GM23338 (cell line): ENCODE measurements at regions not wholly inside any gene's neighbourhood (a gene's known extent, or its start where the extent isn't known, plus 50 kb on each side); places are given as distances from the start of the nearest gene placed in this dataset.

Source experiments
- ATAC-seq: fragments of 200-7000 bp; cut with Tn5 transposase; 3 replicates; pipeline ENCODE4 v1.9.1; 2020
- DNase-seq: peaks from one replicate; pipeline ENCODE4 v3.0.0-alpha.2; 2015; ENCODE audit warnings: low spot score
- H2AFZ ChIP-seq: fragments of 200-600 bp; sonication (generic); 2 replicates; pipeline ENCODE4 v1.8.0; 2016; ENCODE audit warnings: antibody characterized with exemption, mild to moderate bottlenecking, moderate library complexity
- H3F3A ChIP-seq: fragments of 200-600 bp; sonication (generic); replicated peaks from 2 replicates; pipeline ENCODE4 v1.8.0; 2017; ENCODE audit warnings: antibody characterized with exemption, mixed run types, low read depth
- H3K27ac ChIP-seq: fragments of 200-600 bp; sonication (generic); 2 replicates; pipeline ENCODE4 v1.6.1; 2016; ENCODE audit warnings: low read depth
- H3K27me3 ChIP-seq: fragments of 200-600 bp; sonication (generic); 2 replicates; pipeline ENCODE4 v1.8.0; 2016; ENCODE audit warnings: mild to moderate bottlenecking, mixed run types, moderate library complexity; ENCODE audit not compliant: insufficient read depth
- H3K36me3 ChIP-seq: fragments of 200-600 bp; sonication (generic); 2 replicates; pipeline ENCODE4 v1.8.0; 2016; ENCODE audit warnings: mild to moderate bottlenecking; ENCODE audit not compliant: insufficient read depth
- H3K4me1 ChIP-seq: fragments of 200-600 bp; sonication (generic); 2 replicates; pipeline ENCODE4 v1.8.0; 2016; ENCODE audit warnings: mild to moderate bottlenecking, moderate library complexity; ENCODE audit not compliant: insufficient read depth
- H3K4me2 ChIP-seq: fragments of 200-600 bp; sonication (generic); 2 replicates; pipeline ENCODE4 v1.7.1; 2017; ENCODE audit warnings: mixed run types
- H3K4me3 ChIP-seq: fragments of 200-600 bp; sonication (generic); 2 replicates; pipeline ENCODE4 v1.6.1; 2016; ENCODE audit warnings: mixed run types
- H3K79me2 ChIP-seq: fragments of 200-600 bp; sonication (generic); replicated peaks from 2 replicates; pipeline ENCODE4 v1.8.0; 2017; ENCODE audit warnings: mild to moderate bottlenecking; ENCODE audit not compliant: insufficient read depth
- H3K9me2 ChIP-seq: fragments of 200-600 bp; sonication (generic); 2 replicates; pipeline ENCODE4 v1.8.0; 2017; ENCODE audit not compliant: insufficient read depth
- H4K20me1 ChIP-seq: fragments of 200-600 bp; sonication (generic); replicated peaks from 2 replicates; pipeline ENCODE4 v1.8.0; 2017; ENCODE audit warnings: mild to moderate bottlenecking; ENCODE audit not compliant: insufficient read depth
- H3K27ac Mint-ChIP-seq: 2 replicates; pipeline ENCODE4 v1.8.0; 2020; ENCODE audit warnings: inconsistent platforms, mild to moderate bottlenecking, moderate library complexity, mixed read lengths
- H3K27me3 Mint-ChIP-seq: 3 replicates; pipeline ENCODE4 v1.8.0; 2022; ENCODE audit warnings: low read depth, mild to moderate bottlenecking, moderate library complexity, mixed read lengths, inconsistent platforms; ENCODE audit not compliant: insufficient read depth, poor library complexity
- H3K36me3 Mint-ChIP-seq: 3 replicates; pipeline ENCODE4 v1.8.0; 2021; ENCODE audit warnings: low read depth, mild to moderate bottlenecking, inconsistent platforms, moderate library complexity, mixed read lengths
- H3K4me1 Mint-ChIP-seq: 3 replicates; pipeline ENCODE4 v1.8.0; 2020; ENCODE audit warnings: mild to moderate bottlenecking, inconsistent platforms, mixed read lengths
- H3K4me3 Mint-ChIP-seq: 3 replicates; pipeline ENCODE4 v1.8.0; 2021; ENCODE audit warnings: moderate library complexity, mild to moderate bottlenecking, inconsistent platforms, mixed read lengths
- H3K9me3 Mint-ChIP-seq: 3 replicates; pipeline ENCODE4 v1.8.0; 2020; ENCODE audit warnings: moderate library complexity, mild to moderate bottlenecking, inconsistent platforms, mixed read lengths
- CREB1 ChIP-seq: fragments of 250-450 bp; sonication (Bioruptor Pico); IDR thresholded peaks from 2 replicates; pipeline ENCODE4 v1.5.0; 2020; ENCODE audit warnings: low read depth, mild to moderate bottlenecking, moderate library complexity
- CTCF ChIP-seq, 2 experiments: fragments of 200-600 bp in 1 of 2; sonication (generic) in 1 of 2; conservative IDR thresholded peaks; 2 replicates each; pipeline versions ENCODE4 v1.5.1 to v1.6.1; 2016 to 2017; ENCODE audit warnings: antibody characterized with exemption in 2 of 2, low read depth in 2 of 2, mild to moderate bottlenecking in 2 of 2, moderate library complexity in 1 of 2
- EZH2 ChIP-seq: fragments of 200-600 bp; sonication (generic); IDR thresholded peaks from one replicate; pipeline ENCODE4 v1.8.0; 2017; ENCODE audit warnings: antibody characterized with exemption, mild to moderate bottlenecking, low read depth; ENCODE audit not compliant: unreplicated experiment
- EZH2phosphoT487 ChIP-seq: fragments of 200-600 bp; sonication (generic); IDR thresholded peaks from one replicate; pipeline ENCODE4 v1.8.1; 2018; ENCODE audit warnings: antibody characterized with exemption; ENCODE audit not compliant: unreplicated experiment
- JUNB ChIP-seq: IDR thresholded peaks from one replicate; pipeline ENCODE4 v1.6.1; 2016; ENCODE audit warnings: antibody characterized with exemption; ENCODE audit not compliant: unreplicated experiment
- NANOG ChIP-seq: IDR thresholded peaks from 2 replicates; pipeline ENCODE4 v1.6.1; 2016; ENCODE audit warnings: antibody characterized with exemption, borderline replicate concordance
- POLR2AphosphoS5 ChIP-seq: IDR thresholded peaks from 2 replicates; pipeline ENCODE4 v1.6.1; 2016; ENCODE audit warnings: antibody characterized with exemption, low read depth
- REST ChIP-seq: IDR thresholded peaks from one replicate; pipeline ENCODE4 v1.6.1; 2018; ENCODE audit warnings: antibody characterized with exemption; ENCODE audit not compliant: unreplicated experiment
- STAT1 ChIP-seq: IDR thresholded peaks from one replicate; pipeline ENCODE4 v1.6.1; 2016; ENCODE audit warnings: antibody characterized with exemption; ENCODE audit not compliant: unreplicated experiment
- ZNF114 ChIP-seq: fragments of 250-450 bp; sonication (Bioruptor Pico); IDR thresholded peaks from 2 replicates; pipeline ENCODE4 v1.5.0; 2020; ENCODE audit warnings: mild to moderate bottlenecking, moderate library complexity
- ZNF331 ChIP-seq: fragments of 250-450 bp; sonication (Bioruptor Pico); IDR thresholded peaks from 2 replicates; pipeline ENCODE4 v1.5.0; 2020; ENCODE audit warnings: low read depth, mild to moderate bottlenecking, moderate library complexity
- TF ChIP-seq, protein P1 (sequence below): IDR thresholded peaks from 2 replicates; pipeline ENCODE4 v1.6.1; 2016; ENCODE audit warnings: antibody characterized with exemption
- TF ChIP-seq, protein P2 (sequence below): fragments of 250-450 bp; sonication (Bioruptor Pico); IDR thresholded peaks from 2 replicates; pipeline ENCODE4 v1.5.0; 2020; ENCODE audit warnings: mild to moderate bottlenecking, moderate library complexity

- Histone ChIP-seq H3K4me2 (no peak overlapping the region), H4K20me1 (no peaks in the 10 kb centered on the region), H3K4me3 (no peak overlapping the region), H3K9me2 (no peaks in the 10 kb centered on the region), H2AFZ (no peak overlapping the region), H3F3A (no peaks in the 10 kb centered on the region), H3K4me1 (no peaks in the 10 kb centered on the region), H3K79me2 (no peaks in the 10 kb centered on the region), H3K27ac (no peak overlapping the region), H3K27me3 (no peaks in the 10 kb centered on the region), H3K36me3 (no peaks in the 10 kb centered on the region)
- Mint-ChIP-seq H3K27ac (no peak overlapping the region), H3K9me3 (no peaks in the 10 kb centered on the region), H3K4me3 (no peak overlapping the region), H3K27me3 (peaks cover 4% of the 10 kb centered on the region), H3K36me3 (no peaks in the 10 kb centered on the region), H3K4me1 (no peaks in the 10 kb centered on the region)
- ATAC-seq (no peak), DNase-seq (no peak)
- TF ChIP-seq POLR2AphosphoS5 (no peak), EZH2phosphoT487 (no peak), JUNB (no peak), ZNF331 (CRISPR knock-in tag) (no peak), CTCF (conservative IDR thresholded peaks at IDR 0.05; ENCODE audit: low read depth in 2 of 2) (no peak), EZH2 (no peak), CREB1 (CRISPR knock-in tag) (no peak), NANOG (no peak), REST (no peak), STAT1 (no peak), ZNF114 (CRISPR knock-in tag) (no peak)
- TF ChIP-seq, protein P1, sequence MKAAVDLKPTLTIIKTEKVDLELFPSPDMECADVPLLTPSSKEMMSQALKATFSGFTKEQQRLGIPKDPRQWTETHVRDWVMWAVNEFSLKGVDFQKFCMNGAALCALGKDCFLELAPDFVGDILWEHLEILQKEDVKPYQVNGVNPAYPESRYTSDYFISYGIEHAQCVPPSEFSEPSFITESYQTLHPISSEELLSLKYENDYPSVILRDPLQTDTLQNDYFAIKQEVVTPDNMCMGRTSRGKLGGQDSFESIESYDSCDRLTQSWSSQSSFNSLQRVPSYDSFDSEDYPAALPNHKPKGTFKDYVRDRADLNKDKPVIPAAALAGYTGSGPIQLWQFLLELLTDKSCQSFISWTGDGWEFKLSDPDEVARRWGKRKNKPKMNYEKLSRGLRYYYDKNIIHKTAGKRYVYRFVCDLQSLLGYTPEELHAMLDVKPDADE, result no peak
- TF ChIP-seq, protein P2, sequence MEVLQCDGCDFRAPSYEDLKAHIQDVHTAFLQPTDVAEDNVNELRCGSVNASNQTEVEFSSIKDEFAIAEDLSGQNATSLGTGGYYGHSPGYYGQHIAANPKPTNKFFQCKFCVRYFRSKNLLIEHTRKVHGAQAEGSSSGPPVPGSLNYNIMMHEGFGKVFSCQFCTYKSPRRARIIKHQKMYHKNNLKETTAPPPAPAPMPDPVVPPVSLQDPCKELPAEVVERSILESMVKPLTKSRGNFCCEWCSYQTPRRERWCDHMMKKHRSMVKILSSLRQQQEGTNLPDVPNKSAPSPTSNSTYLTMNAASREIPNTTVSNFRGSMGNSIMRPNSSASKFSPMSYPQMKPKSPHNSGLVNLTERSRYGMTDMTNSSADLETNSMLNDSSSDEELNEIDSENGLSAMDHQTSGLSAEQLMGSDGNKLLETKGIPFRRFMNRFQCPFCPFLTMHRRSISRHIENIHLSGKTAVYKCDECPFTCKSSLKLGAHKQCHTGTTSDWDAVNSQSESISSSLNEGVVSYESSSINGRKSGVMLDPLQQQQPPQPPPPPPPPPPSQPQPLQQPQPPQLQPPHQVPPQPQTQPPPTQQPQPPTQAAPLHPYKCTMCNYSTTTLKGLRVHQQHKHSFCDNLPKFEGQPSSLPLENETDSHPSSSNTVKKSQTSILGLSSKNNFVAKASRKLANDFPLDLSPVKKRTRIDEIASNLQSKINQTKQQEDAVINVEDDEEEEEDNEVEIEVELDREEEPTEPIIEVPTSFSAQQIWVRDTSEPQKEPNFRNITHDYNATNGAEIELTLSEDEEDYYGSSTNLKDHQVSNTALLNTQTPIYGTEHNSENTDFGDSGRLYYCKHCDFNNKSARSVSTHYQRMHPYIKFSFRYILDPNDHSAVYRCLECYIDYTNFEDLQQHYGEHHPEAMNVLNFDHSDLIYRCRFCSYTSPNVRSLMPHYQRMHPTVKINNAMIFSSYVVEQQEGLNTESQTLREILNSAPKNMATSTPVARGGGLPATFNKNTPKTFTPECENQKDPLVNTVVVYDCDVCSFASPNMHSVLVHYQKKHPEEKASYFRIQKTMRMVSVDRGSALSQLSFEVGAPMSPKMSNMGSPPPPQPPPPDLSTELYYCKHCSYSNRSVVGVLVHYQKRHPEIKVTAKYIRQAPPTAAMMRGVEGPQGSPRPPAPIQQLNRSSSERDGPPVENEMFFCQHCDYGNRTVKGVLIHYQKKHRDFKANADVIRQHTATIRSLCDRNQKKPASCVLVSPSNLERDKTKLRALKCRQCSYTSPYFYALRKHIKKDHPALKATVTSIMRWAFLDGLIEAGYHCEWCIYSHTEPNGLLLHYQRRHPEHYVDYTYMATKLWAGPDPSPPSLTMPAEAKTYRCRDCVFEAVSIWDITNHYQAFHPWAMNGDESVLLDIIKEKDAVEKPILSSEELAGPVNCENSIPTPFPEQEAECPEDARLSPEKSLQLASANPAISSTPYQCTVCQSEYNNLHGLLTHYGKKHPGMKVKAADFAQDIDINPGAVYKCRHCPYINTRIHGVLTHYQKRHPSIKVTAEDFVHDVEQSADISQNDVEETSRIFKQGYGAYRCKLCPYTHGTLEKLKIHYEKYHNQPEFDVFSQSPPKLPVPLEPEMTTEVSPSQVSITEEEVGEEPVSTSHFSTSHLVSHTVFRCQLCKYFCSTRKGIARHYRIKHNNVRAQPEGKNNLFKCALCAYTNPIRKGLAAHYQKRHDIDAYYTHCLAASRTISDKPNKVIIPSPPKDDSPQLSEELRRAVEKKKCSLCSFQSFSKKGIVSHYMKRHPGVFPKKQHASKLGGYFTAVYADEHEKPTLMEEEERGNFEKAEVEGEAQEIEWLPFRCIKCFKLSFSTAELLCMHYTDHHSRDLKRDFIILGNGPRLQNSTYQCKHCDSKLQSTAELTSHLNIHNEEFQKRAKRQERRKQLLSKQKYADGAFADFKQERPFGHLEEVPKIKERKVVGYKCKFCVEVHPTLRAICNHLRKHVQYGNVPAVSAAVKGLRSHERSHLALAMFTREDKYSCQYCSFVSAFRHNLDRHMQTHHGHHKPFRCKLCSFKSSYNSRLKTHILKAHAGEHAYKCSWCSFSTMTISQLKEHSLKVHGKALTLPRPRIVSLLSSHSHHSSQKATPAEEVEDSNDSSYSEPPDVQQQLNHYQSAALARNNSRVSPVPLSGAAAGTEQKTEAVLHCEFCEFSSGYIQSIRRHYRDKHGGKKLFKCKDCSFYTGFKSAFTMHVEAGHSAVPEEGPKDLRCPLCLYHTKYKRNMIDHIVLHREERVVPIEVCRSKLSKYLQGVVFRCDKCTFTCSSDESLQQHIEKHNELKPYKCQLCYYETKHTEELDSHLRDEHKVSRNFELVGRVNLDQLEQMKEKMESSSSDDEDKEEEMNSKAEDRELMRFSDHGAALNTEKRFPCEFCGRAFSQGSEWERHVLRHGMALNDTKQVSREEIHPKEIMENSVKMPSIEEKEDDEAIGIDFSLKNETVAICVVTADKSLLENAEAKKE (CRISPR knock-in tag), result no peak
Observed at GRCh38 chrX:96432647-96433046, 252.0 kb upstream of the DIAPH2 start.
